GM18519 (cell line): ENCODE measurements at regions not wholly inside any gene's neighbourhood (a gene's known extent, or its start where the extent isn't known, plus 50 kb on each side); places are given as distances from the start of the nearest gene placed in this dataset.
"Not testable (repeated sequence)": the region's sequence is repeated elsewhere in the genome, so short reads cannot be mapped to it uniquely, and the experiment has no call there.

Experiments used
- ATAC-seq: cut with Tn5 transposase; IDR thresholded peaks from one replicate; pipeline ENCODE4 v1.9.1; 2021; ENCODE audit warnings: mild to moderate bottlenecking, moderate library complexity; ENCODE audit not compliant: unreplicated experiment, low FRiP score

- ATAC-seq = no peak
These were observed 72.9 kb downstream of the ZNF622 start for GRCh38 chr5:16392718-16393117.

GRCh38 chr5:16391858-16392649, 73.5 kb downstream of the ZNF622 start:
- ATAC-seq = no peak

- no peak for ATAC-seq
These were observed 74.8 kb downstream of the ZNF622 start for GRCh38 chr5:16390825-16391224.

- no peak for ATAC-seq
These were observed 80.0 kb downstream of the ZNF622 start for GRCh38 chr5:16385516-16386090.

GRCh38 chr5:16384804-16385203, 80.8 kb downstream of the ZNF622 start:
- ATAC-seq = no peak

- no peak for ATAC-seq
These were observed 81.4 kb downstream of the ZNF622 start for GRCh38 chr5:16384222-16384621.

- no peak for ATAC-seq
These were observed 82.0 kb downstream of the ZNF622 start for GRCh38 chr5:16383544-16384052.

- no peak for ATAC-seq
These were observed 83.6 kb downstream of the ZNF622 start for GRCh38 chr5:16382047-16382446.

GRCh38 chr5:16378762-16379161, 86.8 kb downstream of the ZNF622 start:
- ATAC-seq = no peak

GRCh38 chr5:16372493-16372892, 93.1 kb downstream of the ZNF622 start:
- no peak for ATAC-seq

GRCh38 chr5:16366491-16366890, 99.1 kb downstream of the ZNF622 start:
- ATAC-seq = no peak

GRCh38 chr5:16364910-16365309, 100.7 kb downstream of the ZNF622 start:
- ATAC-seq = no peak

- not testable (repeated sequence) for ATAC-seq
These were observed 112.2 kb downstream of the ZNF622 start for GRCh38 chr5:16353439-16353838.

- no peak for ATAC-seq
These were observed 114.8 kb downstream of the ZNF622 start for GRCh38 chr5:16350816-16351215.

GRCh38 chr5:16346380-16346779, 119.2 kb downstream of the ZNF622 start:
- ATAC-seq = no peak

GRCh38 chr5:16345454-16345853, 120.1 kb downstream of the ZNF622 start:
- no peak for ATAC-seq

- ATAC-seq = no peak
These were observed 139.5 kb downstream of the ZNF622 start for GRCh38 chr5:16326137-16326536.

GRCh38 chr5:16321284-16321683, 141.7 kb upstream of the MARCHF11 start:
- ATAC-seq = no peak

GRCh38 chr5:16315501-16315900, 135.9 kb upstream of the MARCHF11 start:
- no peak for ATAC-seq

GRCh38 chr5:16313761-16314160, 134.2 kb upstream of the MARCHF11 start:
- ATAC-seq = no peak

GRCh38 chr5:16312785-16313184, 133.2 kb upstream of the MARCHF11 start:
- no peak for ATAC-seq

- no peak for ATAC-seq
These were observed 132.1 kb upstream of the MARCHF11 start for GRCh38 chr5:16311666-16312065.
